ENCODE measurements at regions not wholly inside any gene's neighbourhood (a gene's known extent, or its start where the extent isn't known, plus 50 kb on each side); places are given as distances from the start of the nearest gene placed in this dataset.

DNA sequence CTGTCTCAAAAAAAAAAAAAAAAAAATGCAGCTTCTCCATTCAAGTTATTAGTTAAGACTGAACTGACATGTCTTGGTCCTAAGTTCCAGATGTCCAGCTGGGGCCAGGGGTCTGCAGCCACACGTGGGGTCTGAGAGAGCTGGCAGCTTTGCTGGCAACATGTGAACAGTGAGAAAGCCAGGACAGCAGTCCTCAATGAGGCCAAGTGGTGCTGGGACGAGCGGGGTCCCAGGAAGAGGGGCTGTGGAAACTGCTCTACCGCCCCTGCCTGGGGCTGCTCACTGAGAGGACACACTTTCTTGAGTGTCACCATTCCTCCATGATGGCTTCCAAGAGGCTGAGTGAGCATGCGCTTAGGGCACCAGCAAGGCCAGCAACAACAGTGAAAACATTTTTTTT is 100.7 kb upstream of the TAF1B start:
- TF ChIP-seq, protein P1, sequence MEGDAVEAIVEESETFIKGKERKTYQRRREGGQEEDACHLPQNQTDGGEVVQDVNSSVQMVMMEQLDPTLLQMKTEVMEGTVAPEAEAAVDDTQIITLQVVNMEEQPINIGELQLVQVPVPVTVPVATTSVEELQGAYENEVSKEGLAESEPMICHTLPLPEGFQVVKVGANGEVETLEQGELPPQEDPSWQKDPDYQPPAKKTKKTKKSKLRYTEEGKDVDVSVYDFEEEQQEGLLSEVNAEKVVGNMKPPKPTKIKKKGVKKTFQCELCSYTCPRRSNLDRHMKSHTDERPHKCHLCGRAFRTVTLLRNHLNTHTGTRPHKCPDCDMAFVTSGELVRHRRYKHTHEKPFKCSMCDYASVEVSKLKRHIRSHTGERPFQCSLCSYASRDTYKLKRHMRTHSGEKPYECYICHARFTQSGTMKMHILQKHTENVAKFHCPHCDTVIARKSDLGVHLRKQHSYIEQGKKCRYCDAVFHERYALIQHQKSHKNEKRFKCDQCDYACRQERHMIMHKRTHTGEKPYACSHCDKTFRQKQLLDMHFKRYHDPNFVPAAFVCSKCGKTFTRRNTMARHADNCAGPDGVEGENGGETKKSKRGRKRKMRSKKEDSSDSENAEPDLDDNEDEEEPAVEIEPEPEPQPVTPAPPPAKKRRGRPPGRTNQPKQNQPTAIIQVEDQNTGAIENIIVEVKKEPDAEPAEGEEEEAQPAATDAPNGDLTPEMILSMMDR (IDR thresholded peaks at IDR 0.05; ENCODE audit: borderline replicate concordance, extremely low read depth, low read length, poor library complexity, severe bottlenecking) = no peak
- no peak for TF ChIP-seq EZH2 (IDR thresholded peaks at IDR 0.05; ENCODE audit: borderline replicate concordance, low read depth, low read length, severe bottlenecking)
